Stomach (tissue), 8 donors: ENCODE measurements at regions not wholly inside any gene's neighbourhood (a gene's known extent, or its start where the extent isn't known, plus 50 kb on each side); places are given as distances from the start of the nearest gene placed in this dataset.

Source experiments
- DNase-seq, 2 donors: peaks; one replicate each; pipeline versions ENCODE4 v3.0.0 to v3.0.0-alpha.2; 2013 to 2019
- H3K27ac ChIP-seq, 5 donors: fragments of 200-600 bp in 4 of 5; sonication (generic) in 4 of 5; one replicate each; pipeline ENCODE4 v1.5.1; 2013 to 2019; ENCODE audit warnings: mild to moderate bottlenecking in 1 of 5, moderate library complexity in 1 of 5
- H3K27me3 ChIP-seq, 3 donors: fragments of 200-600 bp; sonication (generic); one replicate each; pipeline ENCODE4 v1.5.1; 2017 to 2019; ENCODE audit warnings: mixed run types in 1 of 3
- H3K36me3 ChIP-seq, 4 donors: fragments of 200-600 bp; sonication (generic); 1 replicate in 3 of 4; 2 replicates in 1 of 4; pipeline ENCODE4 v1.5.1; 2016 to 2019
- H3K4me1 ChIP-seq, 4 donors: fragments of 200-600 bp; sonication (generic); one replicate each; pipeline ENCODE4 v1.5.1; 2016 to 2019
- H3K4me3 ChIP-seq, 4 donors: fragments of 200-600 bp; sonication (generic) in 3 of 4; one replicate each; pipeline ENCODE4 v1.5.1; 2016 to 2019; ENCODE audit warnings: mild to moderate bottlenecking in 1 of 4
- H3K9me3 ChIP-seq, 4 donors: fragments of 200-600 bp; sonication (generic); one replicate each; pipeline ENCODE4 v1.5.1; 2016 to 2019
- CTCF ChIP-seq, 7 experiments: fragments of 450-650 bp in 4 of 7; fragments of 200-600 bp in 3 of 7; sonication (generic) in 3 of 7; IDR thresholded peaks; one replicate each; pipeline ENCODE4 v1.5.1; 2016 to 2019; ENCODE audit warnings: antibody characterized with exemption in 7 of 7, control low read depth in 2 of 7, mild to moderate bottlenecking in 1 of 7
- EP300 ChIP-seq: sonication (generic); formaldehyde crosslinking; IDR thresholded peaks from one replicate; pipeline ENCODE4 v1.6.1; 2017; ENCODE audit warnings: antibody characterized with exemption
- POLR2A ChIP-seq, 4 donors: fragments of 450-650 bp; IDR thresholded peaks; one replicate each; pipeline ENCODE4 v1.6.1; 2016; ENCODE audit warnings: antibody characterized with exemption in 4 of 4, control low read depth in 2 of 4, mild to moderate bottlenecking in 1 of 4, moderate library complexity in 1 of 4
- POLR2AphosphoS5 ChIP-seq, 3 donors: sonication (generic); formaldehyde crosslinking; IDR thresholded peaks; one replicate each; pipeline ENCODE4 v1.6.1; 2016; ENCODE audit warnings: antibody characterized with exemption in 3 of 3
- WGBS, 5 donors: extraction: QIAGEN DNeasy Blood & Tissue Kit in 3 of 5; methylation state at CpG; one replicate each; pipeline versions ENCODE4 v1.1.5 to v1.1.7; 2013 to 2018; 5-methylcytosine and 5-hydroxymethylcytosine counted together
- intact Hi-C: fragments of 100-400 bp; cut with DNase I; formaldehyde crosslinking; loops from one replicate; pipeline ENCODE4 v1.15.1; 2023; ENCODE audit warnings: low total_unique reads
- donor health status: healthy with polysubstance abuse.
- donor health status: Bipolar disorder and iron deficiency.
- donor health status: healthy.

GRCh38 chr1:217955723-217956122 lies 324.6 kb downstream of the SPATA17 start:
- no peak for DNase-seq
- intact Hi-C loops: no loop called here

GRCh38 chr1:217965156-217965786 lies 319.8 kb upstream of the RRP15 start:
- Histone ChIP-seq H3K27ac (no peak overlapping the region), H3K4me3 (no peak overlapping the region), H3K4me1 (no peaks in the 10 kb centered on the region), H3K36me3 (no peaks in the 10 kb centered on the region), H3K9me3 (peaks cover 0 to 22% (median 17%) of the 10 kb centered on the region in 4 donors), H3K27me3 (no peaks in the 10 kb centered on the region)
- intact Hi-C loops: no loop called here
- DNase-seq: no peak
- no peak for TF ChIP-seq POLR2AphosphoS5 (IDR thresholded peaks at IDR 0.05)
- WGBS, 5 donors: 72 to 88% (median 79%) methylated on average over 7 to 8 of the region's 8 CpGs

More at GRCh38 chr1:217955723-217956122, 324.6 kb downstream of the SPATA17 start:
- Histone ChIP-seq H3K27ac (no peak overlapping the region), H3K4me3 (no peak overlapping the region), H3K36me3 (no peaks in the 10 kb centered on the region), H3K27me3 (no peaks in the 10 kb centered on the region), H3K9me3 (peaks cover 0 to 8% (median 0%) of the 10 kb centered on the region in 4 donors), H3K4me1 (no peaks in the 10 kb centered on the region)
- TF ChIP-seq POLR2AphosphoS5 (IDR thresholded peaks at IDR 0.05) (no peak), EP300 (no peak), CTCF (IDR thresholded peaks at IDR 0.05) (no peak), POLR2A (IDR thresholded peaks at IDR 0.05) (no peak)

DNA sequence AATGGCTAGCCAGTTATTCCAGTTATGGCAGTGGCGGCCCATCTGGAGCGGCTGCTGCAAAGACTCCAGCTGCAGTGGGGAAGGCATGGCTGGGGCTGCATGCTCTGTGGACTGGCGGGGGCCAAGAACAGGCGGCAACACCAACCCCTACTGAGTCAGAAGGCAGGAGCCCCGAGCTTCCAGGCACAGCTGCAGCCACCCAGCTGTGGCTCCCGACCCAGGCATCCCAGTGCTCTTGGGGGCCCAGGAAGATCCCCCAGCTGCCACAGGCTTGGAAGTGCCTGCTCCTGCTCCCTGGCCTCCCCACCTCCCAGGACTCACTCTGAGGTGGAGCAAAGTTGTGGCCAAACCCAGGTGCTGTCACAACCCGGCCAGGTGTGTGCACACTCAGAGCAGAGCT lies 317.0 kb upstream of the RRP15 start:
- WGBS, 5 donors: 58 to 87% (median 76%) methylated on average over 6 to 7 of the region's 7 CpGs
- no peaks in the 10 kb centered on the region for H3K36me3 ChIP-seq
- no peak for TF ChIP-seq POLR2A (IDR thresholded peaks at IDR 0.05)
- no peak for TF ChIP-seq CTCF (IDR thresholded peaks at IDR 0.05)
- TF ChIP-seq EP300: no peak
- TF ChIP-seq POLR2AphosphoS5 (IDR thresholded peaks at IDR 0.05): no peak
- DNase-seq: no peak
- peaks cover 0 to 22% (median 17%) of the 10 kb centered on the region in 4 donors for H3K9me3 ChIP-seq
- H3K27ac ChIP-seq: no peak overlapping the region
- no peak overlapping the region for H3K4me3 ChIP-seq
- H3K4me1 ChIP-seq: no peaks in the 10 kb centered on the region
- no peaks in the 10 kb centered on the region for H3K27me3 ChIP-seq
- intact Hi-C loops: no loop called here

DNA sequence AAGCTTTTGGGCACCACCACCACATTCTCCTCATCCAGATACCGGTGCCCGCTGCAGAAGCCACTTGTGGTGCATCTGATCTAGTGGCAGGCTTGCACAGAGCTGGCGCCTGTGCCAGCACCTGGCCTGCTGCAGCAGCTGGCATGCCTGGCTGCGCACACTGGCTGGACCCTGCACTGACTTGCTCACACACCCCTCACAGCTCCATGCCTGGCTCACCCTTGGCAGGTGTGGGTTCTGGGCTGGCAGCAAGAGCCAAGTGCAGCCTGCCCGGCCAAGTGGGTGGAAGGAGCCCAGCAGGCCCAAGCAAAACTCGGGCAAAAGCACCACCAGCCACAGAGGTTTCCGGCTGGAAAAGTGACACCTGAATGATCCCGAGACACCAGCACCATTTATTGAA lies 315.7 kb upstream of the RRP15 start:
- no peaks in the 10 kb centered on the region for H3K4me1 ChIP-seq
- no peak overlapping the region for H3K4me3 ChIP-seq
- H3K27ac ChIP-seq: no peak overlapping the region
- no peak for DNase-seq
- peaks cover 0 to 22% (median 17%) of the 10 kb centered on the region in 4 donors for H3K9me3 ChIP-seq
- no peaks in the 10 kb centered on the region for H3K27me3 ChIP-seq
- intact Hi-C loops: no loop called here
- no peaks in the 10 kb centered on the region for H3K36me3 ChIP-seq
- TF ChIP-seq EP300 (no peak), POLR2AphosphoS5 (IDR thresholded peaks at IDR 0.05) (no peak), POLR2A (IDR thresholded peaks at IDR 0.05) (no peak), CTCF (IDR thresholded peaks at IDR 0.05) (no peak)
- 69 to 89% (median 76%) methylated on average over 5 to 8 of the region's 8 CpGs for WGBS, 5 donors

DNA sequence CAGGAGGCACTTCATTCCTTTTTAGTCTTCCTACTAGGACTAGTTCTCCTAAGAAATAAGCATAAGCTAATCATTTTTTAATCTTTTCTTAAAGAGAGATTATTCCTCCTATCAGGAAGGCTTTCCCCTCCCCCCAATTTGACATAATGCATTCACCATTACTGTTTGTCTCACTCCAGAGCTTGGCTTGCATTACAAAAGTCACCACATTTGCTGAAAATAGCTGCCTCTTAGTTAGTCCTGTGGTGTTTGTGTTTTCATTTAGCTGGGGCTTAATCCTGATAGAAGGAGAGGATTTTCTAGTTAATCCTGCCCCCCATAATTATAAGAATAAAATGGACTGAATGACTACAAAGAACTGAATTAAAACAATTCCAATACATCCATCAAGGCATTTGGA lies 307.1 kb upstream of the RRP15 start:
- no peaks in the 10 kb centered on the region for H3K4me1 ChIP-seq
- no peak overlapping the region for H3K27ac ChIP-seq
- intact Hi-C loops: no loop called here
- H3K36me3 ChIP-seq: no peaks in the 10 kb centered on the region
- H3K27me3 ChIP-seq: no peaks in the 10 kb centered on the region
- H3K9me3 ChIP-seq: peaks cover 0 to 3% (median 0%) of the 10 kb centered on the region in 4 donors
- no peak for TF ChIP-seq EP300
- TF ChIP-seq POLR2A (IDR thresholded peaks at IDR 0.05): no peak
- TF ChIP-seq CTCF (IDR thresholded peaks at IDR 0.05): no peak
- no peak for TF ChIP-seq POLR2AphosphoS5 (IDR thresholded peaks at IDR 0.05)
- no peak for DNase-seq
- H3K4me3 ChIP-seq: no peak overlapping the region
